GM19463 (cell line): ENCODE measurements at regions not wholly inside any gene's neighbourhood (a gene's known extent, or its start where the extent isn't known, plus 50 kb on each side); places are given as distances from the start of the nearest gene placed in this dataset.

Experiments used
- ATAC-seq: cut with Tn5 transposase; IDR thresholded peaks from one replicate; pipeline ENCODE4 v1.9.1; 2021; ENCODE audit warnings: mild to moderate bottlenecking, moderate library complexity; ENCODE audit not compliant: unreplicated experiment

- no peak for ATAC-seq
Observed at GRCh38 chr10:90396721-90397120, 461.1 kb downstream of the HTR7 start.

GRCh38 chr10:90398566-90398965 lies 459.3 kb downstream of the HTR7 start:
- ATAC-seq = no peak

- ATAC-seq = no peak
Observed at GRCh38 chr10:90399782-90400181, 458.1 kb downstream of the HTR7 start.

GRCh38 chr10:90403211-90404000 lies 454.4 kb downstream of the HTR7 start:
- no peak for ATAC-seq

- no peak for ATAC-seq
Observed at GRCh38 chr10:90407131-90407530, 450.7 kb downstream of the HTR7 start.

- no peak for ATAC-seq
Observed at GRCh38 chr10:90407851-90408250, 450.0 kb downstream of the HTR7 start.

GRCh38 chr10:90412582-90412981 lies 445.3 kb downstream of the HTR7 start:
- no peak for ATAC-seq

- no peak for ATAC-seq
Observed at GRCh38 chr10:90413196-90413595, 444.6 kb downstream of the HTR7 start.

GRCh38 chr10:90414926-90415325 lies 442.9 kb downstream of the HTR7 start:
- ATAC-seq = no peak

GRCh38 chr10:90417029-90417428 lies 440.8 kb downstream of the HTR7 start:
- ATAC-seq = no peak

- ATAC-seq = no peak
Observed at GRCh38 chr10:90417476-90418210, 440.2 kb downstream of the HTR7 start.

GRCh38 chr10:90418869-90419652 lies 438.8 kb downstream of the HTR7 start:
- ATAC-seq = no peak

- no peak for ATAC-seq
Observed at GRCh38 chr10:90420637-90421318, 437.1 kb downstream of the HTR7 start.

GRCh38 chr10:90421874-90422273 lies 436.0 kb downstream of the HTR7 start:
- ATAC-seq = no peak

- no peak for ATAC-seq
Observed at GRCh38 chr10:90424730-90425129, 433.1 kb downstream of the HTR7 start.

GRCh38 chr10:90430186-90430585 lies 427.7 kb downstream of the HTR7 start:
- no peak for ATAC-seq

- ATAC-seq = no peak
Observed at GRCh38 chr10:90432866-90433265, 425.0 kb downstream of the HTR7 start.

- ATAC-seq = no peak
Observed at GRCh38 chr10:90435296-90435695, 422.5 kb downstream of the HTR7 start.

GRCh38 chr10:90437452-90437851 lies 420.4 kb downstream of the HTR7 start:
- ATAC-seq = no peak

GRCh38 chr10:90440870-90441269 lies 417.0 kb downstream of the HTR7 start:
- ATAC-seq = no peak

- ATAC-seq = no peak
Observed at GRCh38 chr10:90443342-90443741, 414.5 kb downstream of the HTR7 start.
